ENCODE measurements at regions not wholly inside any gene's neighbourhood (a gene's known extent, or its start where the extent isn't known, plus 50 kb on each side); places are given as distances from the start of the nearest gene placed in this dataset.

DNA sequence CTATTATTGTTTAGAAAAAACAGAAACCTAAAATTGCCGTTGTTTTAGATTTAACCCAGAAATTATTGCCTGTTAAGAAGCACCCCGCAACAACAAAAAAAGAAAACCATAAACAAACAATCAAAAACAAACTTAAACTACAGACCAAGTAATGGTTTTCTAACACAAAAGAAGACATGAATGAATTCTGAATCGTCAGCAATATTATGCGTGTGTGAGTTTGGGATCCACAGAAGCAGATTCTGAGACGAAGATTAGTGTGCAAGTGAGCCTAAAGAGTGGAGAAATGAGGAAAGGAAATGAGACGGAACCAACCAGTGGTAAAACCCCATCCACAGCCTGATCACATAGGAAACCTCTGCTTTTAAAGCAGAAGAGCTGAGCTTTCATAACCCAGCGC is 1514.9 kb upstream of the PIK3C3 start:
- TF ChIP-seq POLR2A (IDR thresholded peaks at IDR 0.05) = no peak
- TF ChIP-seq, protein P1, sequence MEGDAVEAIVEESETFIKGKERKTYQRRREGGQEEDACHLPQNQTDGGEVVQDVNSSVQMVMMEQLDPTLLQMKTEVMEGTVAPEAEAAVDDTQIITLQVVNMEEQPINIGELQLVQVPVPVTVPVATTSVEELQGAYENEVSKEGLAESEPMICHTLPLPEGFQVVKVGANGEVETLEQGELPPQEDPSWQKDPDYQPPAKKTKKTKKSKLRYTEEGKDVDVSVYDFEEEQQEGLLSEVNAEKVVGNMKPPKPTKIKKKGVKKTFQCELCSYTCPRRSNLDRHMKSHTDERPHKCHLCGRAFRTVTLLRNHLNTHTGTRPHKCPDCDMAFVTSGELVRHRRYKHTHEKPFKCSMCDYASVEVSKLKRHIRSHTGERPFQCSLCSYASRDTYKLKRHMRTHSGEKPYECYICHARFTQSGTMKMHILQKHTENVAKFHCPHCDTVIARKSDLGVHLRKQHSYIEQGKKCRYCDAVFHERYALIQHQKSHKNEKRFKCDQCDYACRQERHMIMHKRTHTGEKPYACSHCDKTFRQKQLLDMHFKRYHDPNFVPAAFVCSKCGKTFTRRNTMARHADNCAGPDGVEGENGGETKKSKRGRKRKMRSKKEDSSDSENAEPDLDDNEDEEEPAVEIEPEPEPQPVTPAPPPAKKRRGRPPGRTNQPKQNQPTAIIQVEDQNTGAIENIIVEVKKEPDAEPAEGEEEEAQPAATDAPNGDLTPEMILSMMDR (IDR thresholded peaks at IDR 0.05) = no peak

Data from ovary (tissue), 3 donors.